GM19328 (cell line): ENCODE measurements at regions not wholly inside any gene's neighbourhood (a gene's known extent, or its start where the extent isn't known, plus 50 kb on each side); places are given as distances from the start of the nearest gene placed in this dataset.

Source experiments
- ATAC-seq: cut with Tn5 transposase; IDR thresholded peaks from one replicate; pipeline ENCODE4 v1.9.1; 2021; ENCODE audit warnings: mild to moderate bottlenecking, moderate library complexity; ENCODE audit not compliant: unreplicated experiment

GRCh38 chr14:100463937-100464336 lies 123.3 kb downstream of the BEGAIN start:
- no peak for ATAC-seq

- no peak for ATAC-seq
Measured at GRCh38 chr14:100466111-100466856, 120.9 kb downstream of the BEGAIN start.

GRCh38 chr14:100467046-100467750 lies 120.0 kb downstream of the BEGAIN start:
- no peak for ATAC-seq

- no peak for ATAC-seq
Measured at GRCh38 chr14:100467939-100468338, 119.3 kb downstream of the BEGAIN start.

- ATAC-seq = no peak
Measured at GRCh38 chr14:100468557-100468956, 118.7 kb downstream of the BEGAIN start.

GRCh38 chr14:100469632-100470522 lies 117.3 kb downstream of the BEGAIN start:
- no peak for ATAC-seq

- no peak for ATAC-seq
Measured at GRCh38 chr14:100470523-100470897, 116.7 kb downstream of the BEGAIN start.

GRCh38 chr14:100471441-100472093 lies 115.7 kb downstream of the BEGAIN start:
- no peak for ATAC-seq

- ATAC-seq = no peak
Measured at GRCh38 chr14:100472094-100472455, 115.1 kb downstream of the BEGAIN start.

GRCh38 chr14:100472491-100472890 lies 114.7 kb downstream of the BEGAIN start:
- no peak for ATAC-seq

GRCh38 chr14:100473249-100473648 lies 114.0 kb downstream of the BEGAIN start:
- no peak for ATAC-seq

- ATAC-seq = no peak
Measured at GRCh38 chr14:100474196-100474595, 113.0 kb downstream of the BEGAIN start.

GRCh38 chr14:100475268-100475667 lies 111.9 kb downstream of the BEGAIN start:
- no peak for ATAC-seq

- no peak for ATAC-seq
Measured at GRCh38 chr14:100476012-100476822, 111.0 kb downstream of the BEGAIN start.

GRCh38 chr14:100484531-100485267 lies 102.5 kb downstream of the BEGAIN start:
- no peak for ATAC-seq

GRCh38 chr14:100486025-100486828 lies 101.0 kb downstream of the BEGAIN start:
- ATAC-seq = peak; percentile 49
